Parathyroid adenoma (tissue), 2 donors: ENCODE measurements at regions not wholly inside any gene's neighbourhood (a gene's known extent, or its start where the extent isn't known, plus 50 kb on each side); places are given as distances from the start of the nearest gene placed in this dataset.
A peak's percentile ranks its signal among the peaks of the same experiment; 100 is the strongest.
"Not testable (repeated sequence)": the region's sequence is repeated elsewhere in the genome, so short reads cannot be mapped to it uniquely, and the experiment has no call there.

Experiments
- H2AFZ ChIP-seq: fragments of 300-600 bp; sonication (generic); one replicate; pipeline ENCODE4 v1.7.0; 2017; ENCODE audit warnings: antibody characterized with exemption, mild to moderate bottlenecking
- H3K27ac ChIP-seq: fragments of 300-600 bp; sonication (generic); one replicate; pipeline ENCODE4 v1.7.0; 2017
- H3K27me3 ChIP-seq: fragments of 300-600 bp; sonication (generic); one replicate; pipeline ENCODE4 v1.7.0; 2017; ENCODE audit warnings: low read length; ENCODE audit not compliant: control insufficient read depth, insufficient read depth
- H3K36me3 ChIP-seq: fragments of 300-600 bp; sonication (generic); one replicate; pipeline ENCODE4 v1.7.0; 2017; ENCODE audit warnings: low read length; ENCODE audit not compliant: control insufficient read depth, insufficient read depth
- H3K4me1 ChIP-seq: fragments of 300-600 bp; sonication (generic); one replicate; pipeline ENCODE4 v1.7.0; 2017; ENCODE audit warnings: control low read depth
- H3K4me2 ChIP-seq: fragments of 300-600 bp; sonication (generic); one replicate; pipeline ENCODE4 v1.7.0; 2017; ENCODE audit warnings: low read length
- H3K4me3 ChIP-seq: fragments of 300-600 bp; sonication (generic); one replicate; pipeline ENCODE4 v1.7.0; 2017; ENCODE audit warnings: low read depth, low read length
- H3K79me2 ChIP-seq: fragments of 300-600 bp; sonication (generic); one replicate; pipeline ENCODE4 v1.7.0; 2017; ENCODE audit warnings: control low read depth
- H3K9ac ChIP-seq: fragments of 300-600 bp; sonication (generic); one replicate; pipeline ENCODE4 v1.7.0; 2017; ENCODE audit warnings: mild to moderate bottlenecking
- H3K9me3 ChIP-seq: fragments of 300-600 bp; sonication (generic); one replicate; pipeline ENCODE4 v1.7.0; 2017; ENCODE audit warnings: low read length; ENCODE audit not compliant: control insufficient read depth
- CTCF ChIP-seq: fragments of 300-600 bp; sonication (generic); IDR thresholded peaks from one replicate; pipeline ENCODE4 v1.7.0; 2017; ENCODE audit warnings: antibody characterized with exemption, mild to moderate bottlenecking
- donor health status: primary hyperparathyroidism.

GRCh38 chr6:149140137-149140909 is 177.2 kb upstream of the TAB2 start:
- Histone ChIP-seq H2AFZ (peak overlapping the region; percentile 39), H3K27me3 (no peaks in the 10 kb centered on the region), H3K9ac (no peak overlapping the region), H3K9me3 (no peaks in the 10 kb centered on the region), H3K4me1 (no peaks in the 10 kb centered on the region), H3K4me3 (no peak overlapping the region), H3K4me2 (no peak overlapping the region), H3K79me2 (no peaks in the 10 kb centered on the region), H3K27ac (no peak overlapping the region), H3K36me3 (no peaks in the 10 kb centered on the region)
- TF ChIP-seq CTCF: no peak

- H3K9me3 ChIP-seq: no peaks in the 10 kb centered on the region
- peak overlapping the region; percentile 39 for H2AFZ ChIP-seq
- no peaks in the 10 kb centered on the region for H3K27me3 ChIP-seq
- no peaks in the 10 kb centered on the region for H3K4me1 ChIP-seq
- H3K4me2 ChIP-seq: no peak overlapping the region
- no peak overlapping the region for H3K4me3 ChIP-seq
- no peak for TF ChIP-seq CTCF
- H3K27ac ChIP-seq: no peak overlapping the region
- no peaks in the 10 kb centered on the region for H3K36me3 ChIP-seq
- no peak overlapping the region for H3K9ac ChIP-seq
- no peaks in the 10 kb centered on the region for H3K79me2 ChIP-seq
These were observed 176.6 kb upstream of the TAB2 start for GRCh38 chr6:149140910-149141290.

- H3K36me3 ChIP-seq: no peaks in the 10 kb centered on the region
- H3K9me3 ChIP-seq: no peaks in the 10 kb centered on the region
- H3K4me2 ChIP-seq: no peak overlapping the region
- H3K79me2 ChIP-seq: no peaks in the 10 kb centered on the region
- H2AFZ ChIP-seq: no peak overlapping the region
- H3K9ac ChIP-seq: no peak overlapping the region
- no peaks in the 10 kb centered on the region for H3K4me1 ChIP-seq
- H3K27me3 ChIP-seq: no peaks in the 10 kb centered on the region
- no peak overlapping the region for H3K4me3 ChIP-seq
- no peak overlapping the region for H3K27ac ChIP-seq
- no peak for TF ChIP-seq CTCF
These were observed 174.5 kb upstream of the TAB2 start for GRCh38 chr6:149142924-149143429.

- H3K4me2 ChIP-seq, H2AFZ ChIP-seq, H3K36me3 ChIP-seq, H3K27ac ChIP-seq, H3K4me1 ChIP-seq, H3K4me3 ChIP-seq, H3K79me2 ChIP-seq, H3K9me3 ChIP-seq, H3K27me3 ChIP-seq, H3K9ac ChIP-seq: not testable (repeated sequence)
These were observed 171.7 kb upstream of the TAB2 start for GRCh38 chr6:149145800-149146199.

GRCh38 chr6:149147195-149147594 is 170.3 kb upstream of the TAB2 start:
- Histone ChIP-seq H3K27ac (no peak overlapping the region), H3K9me3 (no peaks in the 10 kb centered on the region), H3K9ac (no peak overlapping the region), H3K79me2 (no peaks in the 10 kb centered on the region), H2AFZ (no peak overlapping the region), H3K4me2 (no peak overlapping the region), H3K4me3 (no peak overlapping the region), H3K4me1 (no peaks in the 10 kb centered on the region), H3K36me3 (no peaks in the 10 kb centered on the region), H3K27me3 (no peaks in the 10 kb centered on the region)
- no peak for TF ChIP-seq CTCF
